ENCODE measurements at regions not wholly inside any gene's neighbourhood (a gene's known extent, or its start where the extent isn't known, plus 50 kb on each side); places are given as distances from the start of the nearest gene placed in this dataset.

GRCh38 chr13:40168425-40169166, 497.8 kb downstream of the FOXO1 start:
- TF ChIP-seq CTCF (IDR thresholded peaks at IDR 0.05) = no peak
- TF ChIP-seq POLR2A (IDR thresholded peaks at IDR 0.05) = no peak

Data from Peyer's patch (tissue), 4 donors.